ENCODE measurements at regions not wholly inside any gene's neighbourhood (a gene's known extent, or its start where the extent isn't known, plus 50 kb on each side); places are given as distances from the start of the nearest gene placed in this dataset.

DNA sequence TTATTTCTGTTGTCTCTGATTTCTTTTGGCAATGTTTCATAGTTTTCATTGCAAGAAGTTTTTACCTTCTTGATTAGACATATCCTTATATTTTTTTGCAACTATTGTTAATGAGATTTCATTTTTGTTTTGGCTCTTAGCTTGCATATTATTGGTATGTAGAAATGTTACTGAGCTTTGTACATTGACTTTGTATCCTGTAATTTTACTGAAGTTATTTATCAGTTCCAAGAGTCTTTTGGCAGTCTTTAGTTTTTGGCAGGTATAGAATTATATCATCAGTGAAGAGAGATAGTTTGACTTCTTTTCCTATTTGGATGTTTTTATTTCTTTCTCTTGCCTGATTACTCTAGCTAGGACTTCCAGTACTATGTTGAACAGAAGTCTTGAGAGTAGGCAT lies 375.7 kb downstream of the TDRD3 start:
- TF ChIP-seq SMAD4 (CRISPR knock-in tag; IDR thresholded peaks at IDR 0.05) (no peak), CTCF (IDR thresholded peaks at IDR 0.05) (no peak), MAX (CRISPR knock-in tag; IDR thresholded peaks at IDR 0.05) (no peak), STAT6 (CRISPR knock-in tag; conservative IDR thresholded peaks at IDR 0.05; ENCODE audit: low read depth) (no peak), ZNF671 (CRISPR knock-in tag; IDR thresholded peaks at IDR 0.05) (no peak), NR2C2 (CRISPR knock-in tag; IDR thresholded peaks at IDR 0.05) (no peak), ZSCAN18 (CRISPR knock-in tag; IDR thresholded peaks at IDR 0.05) (no peak)
- TF ChIP-seq, protein P1, sequence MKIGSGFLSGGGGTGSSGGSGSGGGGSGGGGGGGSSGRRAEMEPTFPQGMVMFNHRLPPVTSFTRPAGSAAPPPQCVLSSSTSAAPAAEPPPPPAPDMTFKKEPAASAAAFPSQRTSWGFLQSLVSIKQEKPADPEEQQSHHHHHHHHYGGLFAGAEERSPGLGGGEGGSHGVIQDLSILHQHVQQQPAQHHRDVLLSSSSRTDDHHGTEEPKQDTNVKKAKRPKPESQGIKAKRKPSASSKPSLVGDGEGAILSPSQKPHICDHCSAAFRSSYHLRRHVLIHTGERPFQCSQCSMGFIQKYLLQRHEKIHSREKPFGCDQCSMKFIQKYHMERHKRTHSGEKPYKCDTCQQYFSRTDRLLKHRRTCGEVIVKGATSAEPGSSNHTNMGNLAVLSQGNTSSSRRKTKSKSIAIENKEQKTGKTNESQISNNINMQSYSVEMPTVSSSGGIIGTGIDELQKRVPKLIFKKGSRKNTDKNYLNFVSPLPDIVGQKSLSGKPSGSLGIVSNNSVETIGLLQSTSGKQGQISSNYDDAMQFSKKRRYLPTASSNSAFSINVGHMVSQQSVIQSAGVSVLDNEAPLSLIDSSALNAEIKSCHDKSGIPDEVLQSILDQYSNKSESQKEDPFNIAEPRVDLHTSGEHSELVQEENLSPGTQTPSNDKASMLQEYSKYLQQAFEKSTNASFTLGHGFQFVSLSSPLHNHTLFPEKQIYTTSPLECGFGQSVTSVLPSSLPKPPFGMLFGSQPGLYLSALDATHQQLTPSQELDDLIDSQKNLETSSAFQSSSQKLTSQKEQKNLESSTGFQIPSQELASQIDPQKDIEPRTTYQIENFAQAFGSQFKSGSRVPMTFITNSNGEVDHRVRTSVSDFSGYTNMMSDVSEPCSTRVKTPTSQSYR (CRISPR knock-in tag; IDR thresholded peaks at IDR 0.05): no peak
- TF ChIP-seq, protein P2, sequence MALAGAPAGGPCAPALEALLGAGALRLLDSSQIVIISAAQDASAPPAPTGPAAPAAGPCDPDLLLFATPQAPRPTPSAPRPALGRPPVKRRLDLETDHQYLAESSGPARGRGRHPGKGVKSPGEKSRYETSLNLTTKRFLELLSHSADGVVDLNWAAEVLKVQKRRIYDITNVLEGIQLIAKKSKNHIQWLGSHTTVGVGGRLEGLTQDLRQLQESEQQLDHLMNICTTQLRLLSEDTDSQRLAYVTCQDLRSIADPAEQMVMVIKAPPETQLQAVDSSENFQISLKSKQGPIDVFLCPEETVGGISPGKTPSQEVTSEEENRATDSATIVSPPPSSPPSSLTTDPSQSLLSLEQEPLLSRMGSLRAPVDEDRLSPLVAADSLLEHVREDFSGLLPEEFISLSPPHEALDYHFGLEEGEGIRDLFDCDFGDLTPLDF (CRISPR knock-in tag; IDR thresholded peaks at IDR 0.05): no peak

All from WTC11 (cell line).